Liver (tissue), 2 donors: ENCODE measurements at regions not wholly inside any gene's neighbourhood (a gene's known extent, or its start where the extent isn't known, plus 50 kb on each side); places are given as distances from the start of the nearest gene placed in this dataset.

ENCODE experiments used
- CTCF ChIP-seq: fragments of 150-350 bp; IDR thresholded peaks from 2 replicates; pipeline ENCODE4 v1.5.1; 2017; ENCODE audit warnings: improper control_type of control experiment, low read depth, low read length; ENCODE audit not compliant: missing input control
- ZBTB33 ChIP-seq: IDR thresholded peaks from 2 replicates; pipeline ENCODE4 v1.6.1; 2016; ENCODE audit warnings: antibody characterized with exemption
- donor health status: healthy.

DNA sequence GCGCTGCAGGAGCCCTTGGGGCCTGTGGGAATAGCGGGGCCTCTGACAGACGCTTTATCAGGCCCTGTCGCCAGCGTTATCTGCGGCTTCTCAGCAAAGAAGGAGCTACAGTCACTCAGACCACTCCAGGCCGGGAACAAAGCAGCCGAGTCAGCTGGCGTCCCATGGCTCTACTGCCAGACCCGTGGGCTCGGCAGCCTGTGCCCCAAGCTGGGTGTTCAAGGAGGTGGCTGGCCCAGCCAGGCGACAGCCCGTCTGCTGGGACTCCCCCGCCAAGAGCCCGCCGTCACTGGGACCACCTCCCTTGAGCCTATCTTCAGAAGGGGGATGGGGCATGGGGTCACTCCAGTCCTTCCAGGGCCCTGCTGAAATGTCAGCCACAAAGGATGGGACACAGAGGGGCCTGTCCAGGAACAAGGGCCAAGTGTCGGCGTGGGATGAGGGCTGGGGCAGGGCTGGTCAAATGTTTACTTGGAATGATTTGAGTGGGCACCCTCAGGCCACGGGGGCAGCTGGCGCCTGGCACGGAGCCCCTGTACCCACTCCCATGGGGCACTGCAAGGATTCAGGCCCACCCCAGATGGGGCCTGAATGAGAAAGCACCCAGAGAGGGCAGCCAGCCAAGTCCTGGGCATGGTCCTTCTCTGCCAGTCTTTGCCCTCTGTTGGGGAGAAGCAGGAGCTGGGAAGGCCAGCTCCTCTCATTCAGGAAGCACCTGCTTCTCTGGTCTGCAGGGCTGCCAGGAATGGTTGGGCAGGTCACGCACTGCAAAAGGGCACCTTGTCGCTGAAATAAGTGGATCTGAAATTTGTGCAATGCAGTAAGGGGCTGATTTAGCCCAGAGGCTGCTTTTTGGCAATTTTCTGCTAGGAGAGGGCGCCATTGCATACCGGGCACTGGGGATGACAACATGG lies 148.3 kb downstream of the SMAD6 start:
- TF ChIP-seq CTCF (no peak), ZBTB33 (no peak)
